ENCODE measurements at regions not wholly inside any gene's neighbourhood (a gene's known extent, or its start where the extent isn't known, plus 50 kb on each side); places are given as distances from the start of the nearest gene placed in this dataset.

GRCh38 chr11:15390857-15391256 is 276.1 kb downstream of the INSC start:
- DNase-seq: no peak

GRCh38 chr11:15396778-15397177 is 282.1 kb downstream of the INSC start:
- DNase-seq: no peak

GRCh38 chr11:15406851-15407351 is 292.2 kb downstream of the INSC start:
- no peak for DNase-seq

- DNase-seq: no peak
Observed at GRCh38 chr11:15412054-15412453, 297.3 kb downstream of the INSC start.

- no peak for DNase-seq
Observed at GRCh38 chr11:15418921-15419320, 304.2 kb downstream of the INSC start.

GRCh38 chr11:15419696-15420095 is 305.0 kb downstream of the INSC start:
- no peak for DNase-seq

DNA sequence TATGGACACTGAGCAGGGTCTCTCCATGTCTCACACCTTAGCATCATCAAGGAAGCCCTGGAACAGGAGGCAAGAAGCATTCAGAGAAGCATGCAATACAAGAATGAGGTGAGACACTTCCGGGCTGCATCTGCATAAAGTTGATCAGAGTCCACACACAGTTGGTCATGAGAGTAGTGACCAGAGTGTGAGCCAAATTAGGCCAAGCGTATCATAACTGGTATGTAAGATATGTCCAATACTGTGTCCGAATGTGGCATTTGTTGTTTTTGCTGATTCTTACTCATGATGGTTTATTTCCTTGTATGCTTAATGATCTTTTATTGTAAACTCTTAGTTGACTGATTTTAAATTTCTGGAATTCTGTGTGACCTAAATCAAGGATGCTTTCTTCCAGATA is 315.7 kb downstream of the INSC start:
- no peak for DNase-seq

GRCh38 chr11:15434529-15434928 is 319.8 kb downstream of the INSC start:
- DNase-seq: no peak

DNA sequence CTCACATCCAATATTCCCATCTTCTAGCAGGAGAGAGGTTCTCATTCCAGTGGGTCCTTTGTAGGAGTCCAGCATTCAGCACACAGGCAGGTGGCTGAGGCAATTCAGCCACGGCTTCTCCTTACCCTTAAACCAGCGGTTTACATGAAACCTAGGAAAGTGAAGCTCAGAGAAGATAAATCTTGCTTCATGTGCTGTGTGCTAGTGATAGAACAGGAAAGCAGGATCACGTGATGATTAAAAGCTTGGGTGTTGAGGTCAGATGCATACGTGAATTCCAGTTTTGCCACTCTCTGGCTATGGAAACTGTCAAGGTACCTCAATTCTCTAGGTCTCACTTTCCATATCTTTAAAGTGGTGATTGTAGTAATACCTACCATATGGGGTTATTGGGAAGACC is 331.6 kb downstream of the INSC start:
- no peak for DNase-seq

DNA sequence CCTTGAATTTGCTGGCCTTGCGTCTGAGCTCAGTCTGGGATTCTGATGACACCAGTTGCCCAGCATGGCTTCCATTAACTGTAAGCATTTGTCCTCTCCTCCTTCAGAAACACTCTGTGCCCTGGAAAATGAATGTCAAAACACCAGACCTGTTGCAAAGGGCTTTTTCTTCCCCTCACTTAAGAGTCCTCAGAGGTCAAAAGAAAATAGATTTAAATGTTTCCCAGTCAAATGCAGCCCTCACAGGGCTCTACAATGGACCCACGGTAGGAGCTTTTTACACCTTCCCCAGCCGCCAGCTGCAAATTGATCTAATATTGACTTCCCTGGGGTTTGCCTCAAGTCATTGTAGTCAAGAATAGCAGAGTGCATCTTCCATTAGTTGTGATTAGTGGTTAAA is 332.2 kb downstream of the INSC start:
- DNase-seq: no peak

GRCh38 chr11:15451713-15452112 is 337.0 kb downstream of the INSC start:
- DNase-seq: no peak

DNA sequence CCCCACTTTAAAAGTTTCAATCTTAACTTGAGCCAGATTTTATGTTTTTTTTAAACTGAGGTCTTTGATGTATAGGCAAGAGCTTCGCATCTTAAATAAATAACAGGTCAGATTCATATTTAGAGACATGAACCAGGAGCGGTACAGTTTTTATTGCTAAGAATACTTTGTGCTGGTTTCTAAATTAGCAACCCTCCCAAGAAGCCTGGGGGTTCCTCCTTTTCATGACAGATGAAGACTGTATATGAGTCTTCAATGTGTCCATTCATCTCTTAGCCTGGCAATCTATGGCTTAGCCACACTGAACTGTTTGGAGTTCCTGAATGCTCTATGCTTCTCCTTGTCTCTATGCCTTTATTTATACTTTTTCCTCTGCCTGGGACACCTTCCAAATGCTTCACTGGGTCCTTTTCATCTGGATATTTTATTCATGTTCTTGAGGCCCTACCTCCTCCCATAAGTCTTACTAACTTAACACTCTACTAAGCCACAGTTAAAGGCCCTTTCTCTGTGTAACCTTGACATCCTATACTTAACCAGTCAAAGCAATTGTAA is 338.6 kb downstream of the INSC start:
- DNase-seq: no peak

DNA sequence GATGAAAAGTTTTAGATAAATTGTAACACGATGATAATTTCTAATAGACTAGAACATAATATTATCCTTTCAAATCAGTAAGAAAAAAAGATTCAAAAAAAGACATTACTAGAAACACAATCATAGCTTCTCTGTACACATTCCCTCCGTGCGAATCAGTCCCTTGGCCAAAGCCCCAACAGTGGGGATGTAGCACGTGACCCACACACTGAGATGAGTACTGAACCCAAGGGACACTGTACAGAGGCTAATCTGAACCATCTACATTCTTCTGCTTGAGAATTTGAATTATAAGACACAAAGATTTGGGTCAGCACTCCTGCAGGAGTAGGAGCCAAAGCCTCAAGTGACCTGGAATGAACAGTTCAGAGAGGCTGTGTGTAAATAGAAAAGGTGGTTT is 353.7 kb downstream of the INSC start:
- no peak for DNase-seq

- DNase-seq: no peak
Observed at GRCh38 chr11:15471048-15471894, 356.5 kb downstream of the INSC start.

DNA sequence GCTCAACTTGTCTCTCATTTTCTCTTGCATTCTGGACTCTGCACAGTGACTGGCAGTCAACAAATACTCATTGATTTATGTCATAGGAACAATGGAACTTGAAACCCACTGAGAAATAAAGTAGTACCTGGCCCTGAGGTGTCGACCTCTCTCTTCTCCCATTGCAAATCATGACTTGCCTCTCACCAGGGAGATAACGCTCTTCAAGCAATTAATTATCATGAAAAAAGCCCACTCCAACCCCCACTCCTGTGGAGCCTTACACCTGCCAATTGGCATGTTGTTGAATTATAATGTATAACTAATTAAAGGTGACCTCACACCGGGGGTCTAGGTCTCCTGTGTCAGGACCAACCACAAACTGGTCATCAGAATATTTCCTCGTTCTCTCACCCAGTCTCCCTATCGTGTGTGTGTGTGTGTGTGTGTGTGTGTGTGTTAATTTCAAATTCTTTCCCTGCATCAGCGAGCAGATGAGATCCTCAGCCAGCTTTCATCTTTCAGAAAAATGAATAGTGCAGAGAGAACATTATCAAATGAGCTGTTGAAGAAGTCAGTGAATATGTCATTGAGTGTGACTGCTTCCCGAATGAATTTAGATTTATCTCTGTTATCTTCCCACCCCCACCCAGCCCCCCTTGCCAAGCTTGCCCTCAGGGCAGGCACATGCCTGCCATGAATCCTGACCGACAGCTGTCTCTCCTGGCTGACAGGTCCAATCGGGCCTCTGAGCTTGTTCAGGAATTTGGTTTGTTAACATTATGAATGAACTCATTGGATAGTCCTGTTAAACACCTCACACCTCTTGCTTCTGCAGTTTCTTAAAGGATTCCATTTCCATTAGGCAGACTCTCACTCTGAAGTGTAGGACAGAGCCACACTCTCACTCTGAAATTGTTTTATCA is 357.4 kb downstream of the INSC start:
- DNase-seq: no peak

- no peak for DNase-seq
Observed at GRCh38 chr11:15473954-15474837, 359.5 kb downstream of the INSC start.

DNA sequence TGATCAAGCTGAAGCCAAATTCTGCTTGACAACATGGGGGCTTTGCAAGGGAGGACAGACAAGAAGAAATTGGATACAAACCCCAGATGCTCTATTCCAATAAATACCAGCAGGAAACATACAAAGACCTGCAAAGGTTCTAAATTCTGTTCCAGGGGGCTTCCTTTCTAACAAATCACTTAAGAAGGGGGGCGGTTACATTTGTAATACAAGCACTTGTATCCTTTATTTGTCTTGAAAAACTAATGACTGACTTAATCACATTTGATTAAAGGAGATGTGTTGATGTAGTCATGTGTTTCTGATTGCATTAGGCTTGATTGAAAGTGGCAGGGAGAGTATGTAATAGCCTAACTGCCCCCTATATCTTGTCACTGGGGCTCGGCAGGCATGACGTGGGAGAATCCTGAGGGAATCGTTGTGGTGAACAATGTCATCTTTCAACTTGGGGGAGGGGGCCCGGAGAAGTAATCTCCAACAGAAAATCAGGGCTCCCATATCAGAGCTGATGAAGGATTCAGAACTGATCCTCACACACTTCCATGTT is 361.7 kb downstream of the INSC start:
- no peak for DNase-seq

DNA sequence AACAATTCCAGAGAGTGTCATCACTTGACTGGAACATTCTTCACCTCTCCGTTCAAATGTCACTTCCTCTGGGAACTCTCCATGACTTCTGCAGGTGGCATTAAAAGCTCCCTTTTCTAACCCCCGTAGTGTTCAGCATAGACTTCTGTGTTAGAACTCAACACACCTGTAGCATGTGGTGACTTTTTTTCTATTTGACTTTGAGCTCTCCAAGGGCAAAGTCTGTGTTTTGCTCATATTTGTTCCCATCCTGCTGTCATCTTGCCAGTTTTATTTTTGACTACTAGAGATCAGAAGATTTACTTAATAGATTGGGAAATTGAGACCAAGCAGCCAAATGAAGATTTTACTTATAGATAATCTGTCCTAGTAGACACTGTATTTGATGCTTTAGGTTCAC is 367.1 kb downstream of the INSC start:
- DNase-seq: no peak

DNA sequence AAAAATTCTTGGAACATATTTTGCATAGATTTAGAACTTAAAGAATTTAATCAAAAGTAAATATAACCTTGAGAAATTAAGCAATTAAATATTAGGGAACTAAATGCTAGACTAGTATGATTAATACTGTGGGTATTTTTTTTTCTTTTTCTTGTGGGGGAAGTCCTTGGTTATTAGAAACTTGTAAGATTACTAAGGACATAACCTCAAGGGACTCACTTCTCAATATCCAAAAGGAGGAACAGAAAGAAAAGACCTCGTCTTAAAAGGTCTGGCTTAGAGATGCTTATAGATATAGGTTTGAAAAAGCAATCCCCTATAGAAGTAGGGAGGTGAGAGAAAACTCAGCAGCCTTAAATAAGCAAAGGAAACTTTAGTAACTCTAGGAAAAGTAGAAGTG is 368.5 kb downstream of the INSC start:
- DNase-seq: no peak

GRCh38 chr11:15484398-15484797 is 369.7 kb downstream of the INSC start:
- no peak for DNase-seq

DNA sequence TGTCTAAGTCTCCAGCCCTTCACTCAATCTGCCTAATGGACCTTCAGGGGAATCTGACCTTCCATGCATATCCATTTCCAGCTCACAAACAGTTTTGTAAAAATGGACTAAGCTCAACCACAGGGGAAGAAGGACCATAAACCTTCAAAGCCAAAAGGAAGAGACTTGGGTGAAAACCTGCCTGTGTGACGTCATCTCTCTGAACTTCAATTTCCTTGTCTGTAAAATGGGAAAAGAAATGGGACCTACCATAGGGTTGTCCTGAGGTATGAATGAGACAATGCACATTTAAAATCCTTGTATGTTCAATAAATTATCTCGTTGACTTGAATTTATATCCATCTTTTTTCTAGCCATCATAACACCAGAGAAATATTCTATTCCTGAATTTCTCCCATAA is 370.7 kb downstream of the INSC start:
- DNase-seq: no peak

DNA sequence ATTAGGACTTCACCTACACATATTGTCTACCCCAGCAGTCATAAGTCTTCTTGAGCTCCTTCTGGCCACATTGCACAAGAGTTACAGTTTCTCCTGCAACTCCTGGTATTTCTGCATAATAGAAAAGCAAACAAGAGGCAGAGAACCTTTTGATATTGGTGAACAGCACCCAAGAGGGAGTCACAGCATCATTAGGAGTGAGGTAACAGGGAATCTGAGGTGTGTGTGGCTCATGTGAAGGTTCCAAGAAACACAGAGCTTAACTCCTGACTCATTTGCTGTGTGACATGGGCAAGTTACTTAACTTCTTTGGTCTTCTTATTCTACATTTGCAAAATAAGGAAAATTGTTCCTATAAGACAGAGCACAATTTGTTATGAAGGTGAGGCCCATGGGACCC is 374.6 kb downstream of the INSC start:
- DNase-seq: no peak
